ENCODE measurements at regions not wholly inside any gene's neighbourhood (a gene's known extent, or its start where the extent isn't known, plus 50 kb on each side); places are given as distances from the start of the nearest gene placed in this dataset.

GRCh38 chr10:10804998-10805740 is 212.5 kb upstream of the CELF2 start:
- no peaks in the 10 kb centered on the region for H3K27me3 Mint-ChIP-seq (ENCODE audit: unreplicated experiment)
- H3K4me3 Mint-ChIP-seq (ENCODE audit: unreplicated experiment) = no peak overlapping the region
- no peak overlapping the region for H3K27ac Mint-ChIP-seq (ENCODE audit: unreplicated experiment)
- H3K9me3 Mint-ChIP-seq (ENCODE audit: unreplicated experiment) = no peaks in the 10 kb centered on the region
- DNase-seq = no peak
- H3K36me3 Mint-ChIP-seq (ENCODE audit: unreplicated experiment) = no peaks in the 10 kb centered on the region
- H3K4me1 Mint-ChIP-seq (ENCODE audit: low read depth, unreplicated experiment) = peaks cover 9% of the 10 kb centered on the region
- TF ChIP-seq CTCF (IDR thresholded peaks at IDR 0.05; ENCODE audit: partially characterized antibody, unreplicated experiment) = no peak

- no peak for TF ChIP-seq CTCF (IDR thresholded peaks at IDR 0.05; ENCODE audit: partially characterized antibody, unreplicated experiment)
- no peak for DNase-seq
- H3K27me3 Mint-ChIP-seq (ENCODE audit: unreplicated experiment) = no peaks in the 10 kb centered on the region
- peaks cover 9% of the 10 kb centered on the region for H3K4me1 Mint-ChIP-seq (ENCODE audit: low read depth, unreplicated experiment)
- H3K4me3 Mint-ChIP-seq (ENCODE audit: unreplicated experiment) = no peak overlapping the region
- H3K36me3 Mint-ChIP-seq (ENCODE audit: unreplicated experiment) = no peaks in the 10 kb centered on the region
- H3K9me3 Mint-ChIP-seq (ENCODE audit: unreplicated experiment) = peaks cover 5% of the 10 kb centered on the region
- no peak overlapping the region for H3K27ac Mint-ChIP-seq (ENCODE audit: unreplicated experiment)
Observed at GRCh38 chr10:10807106-10807505, 210.6 kb upstream of the CELF2 start.

DNA sequence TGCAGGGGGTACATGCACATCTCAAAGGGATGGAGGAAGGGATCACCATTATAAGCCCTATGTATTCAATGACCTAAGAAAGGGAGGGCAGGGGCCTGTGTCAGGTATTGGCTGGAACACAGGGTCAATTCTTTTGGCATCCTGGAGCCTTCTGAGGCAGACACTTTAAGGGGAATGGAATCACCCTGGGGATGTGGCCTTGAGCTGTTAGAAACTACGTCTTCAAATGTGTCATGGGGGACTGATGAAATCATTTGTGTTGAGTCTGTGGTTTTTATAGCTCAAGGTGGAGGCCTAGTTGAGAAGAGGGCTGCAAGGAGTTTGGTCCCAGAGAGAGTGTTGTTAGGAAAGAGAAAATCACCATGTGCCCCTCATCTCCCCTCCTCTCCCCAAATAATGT is 206.1 kb upstream of the CELF2 start:
- no peaks in the 10 kb centered on the region for H3K36me3 Mint-ChIP-seq (ENCODE audit: unreplicated experiment)
- no peaks in the 10 kb centered on the region for H3K4me1 Mint-ChIP-seq (ENCODE audit: low read depth, unreplicated experiment)
- no peak overlapping the region for H3K27ac Mint-ChIP-seq (ENCODE audit: unreplicated experiment)
- DNase-seq = no peak
- TF ChIP-seq CTCF (IDR thresholded peaks at IDR 0.05; ENCODE audit: partially characterized antibody, unreplicated experiment) = no peak
- H3K27me3 Mint-ChIP-seq (ENCODE audit: unreplicated experiment) = no peaks in the 10 kb centered on the region
- peaks cover 8% of the 10 kb centered on the region for H3K9me3 Mint-ChIP-seq (ENCODE audit: unreplicated experiment)
- no peak overlapping the region for H3K4me3 Mint-ChIP-seq (ENCODE audit: unreplicated experiment)

GRCh38 chr10:10813656-10814055 is 204.0 kb upstream of the CELF2 start:
- TF ChIP-seq CTCF (IDR thresholded peaks at IDR 0.05; ENCODE audit: partially characterized antibody, unreplicated experiment) = no peak
- no peaks in the 10 kb centered on the region for H3K27me3 Mint-ChIP-seq (ENCODE audit: unreplicated experiment)
- no peaks in the 10 kb centered on the region for H3K4me1 Mint-ChIP-seq (ENCODE audit: low read depth, unreplicated experiment)
- peaks cover 12% of the 10 kb centered on the region for H3K9me3 Mint-ChIP-seq (ENCODE audit: unreplicated experiment)
- H3K4me3 Mint-ChIP-seq (ENCODE audit: unreplicated experiment) = no peak overlapping the region
- H3K27ac Mint-ChIP-seq (ENCODE audit: unreplicated experiment) = no peak overlapping the region
- H3K36me3 Mint-ChIP-seq (ENCODE audit: unreplicated experiment) = no peaks in the 10 kb centered on the region
- DNase-seq = no peak

GRCh38 chr10:10814069-10814468 is 203.6 kb upstream of the CELF2 start:
- Mint-ChIP-seq H3K27me3 (ENCODE audit: unreplicated experiment) (no peaks in the 10 kb centered on the region), H3K36me3 (ENCODE audit: unreplicated experiment) (no peaks in the 10 kb centered on the region), H3K9me3 (ENCODE audit: unreplicated experiment) (peaks cover 12% of the 10 kb centered on the region), H3K4me1 (ENCODE audit: low read depth, unreplicated experiment) (no peaks in the 10 kb centered on the region), H3K27ac (ENCODE audit: unreplicated experiment) (no peak overlapping the region), H3K4me3 (ENCODE audit: unreplicated experiment) (no peak overlapping the region)
- DNase-seq = no peak
- no peak for TF ChIP-seq CTCF (IDR thresholded peaks at IDR 0.05; ENCODE audit: partially characterized antibody, unreplicated experiment)
